ENCODE measurements at regions not wholly inside any gene's neighbourhood (a gene's known extent, or its start where the extent isn't known, plus 50 kb on each side); places are given as distances from the start of the nearest gene placed in this dataset.

DNA sequence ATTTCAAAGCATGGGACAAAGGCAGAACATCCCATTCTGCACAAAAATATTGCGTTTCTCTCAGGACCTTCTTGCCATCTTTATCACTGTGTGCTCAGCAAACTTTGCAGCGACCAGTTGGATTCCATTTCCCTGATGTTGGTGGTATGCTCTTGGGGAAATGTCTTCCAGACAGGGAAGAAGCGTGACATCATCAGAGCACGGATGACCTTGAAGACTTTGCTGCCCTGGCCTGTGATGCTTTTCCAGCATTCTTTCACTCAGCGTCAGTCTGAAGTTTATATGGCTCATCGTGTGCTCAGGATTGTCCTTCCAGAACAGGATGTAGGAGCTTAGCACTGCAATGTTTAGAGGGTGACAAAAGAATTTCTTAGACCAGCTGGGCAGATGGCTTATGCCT lies 131.4 kb upstream of the F3 start:
- TF ChIP-seq, protein P1, sequence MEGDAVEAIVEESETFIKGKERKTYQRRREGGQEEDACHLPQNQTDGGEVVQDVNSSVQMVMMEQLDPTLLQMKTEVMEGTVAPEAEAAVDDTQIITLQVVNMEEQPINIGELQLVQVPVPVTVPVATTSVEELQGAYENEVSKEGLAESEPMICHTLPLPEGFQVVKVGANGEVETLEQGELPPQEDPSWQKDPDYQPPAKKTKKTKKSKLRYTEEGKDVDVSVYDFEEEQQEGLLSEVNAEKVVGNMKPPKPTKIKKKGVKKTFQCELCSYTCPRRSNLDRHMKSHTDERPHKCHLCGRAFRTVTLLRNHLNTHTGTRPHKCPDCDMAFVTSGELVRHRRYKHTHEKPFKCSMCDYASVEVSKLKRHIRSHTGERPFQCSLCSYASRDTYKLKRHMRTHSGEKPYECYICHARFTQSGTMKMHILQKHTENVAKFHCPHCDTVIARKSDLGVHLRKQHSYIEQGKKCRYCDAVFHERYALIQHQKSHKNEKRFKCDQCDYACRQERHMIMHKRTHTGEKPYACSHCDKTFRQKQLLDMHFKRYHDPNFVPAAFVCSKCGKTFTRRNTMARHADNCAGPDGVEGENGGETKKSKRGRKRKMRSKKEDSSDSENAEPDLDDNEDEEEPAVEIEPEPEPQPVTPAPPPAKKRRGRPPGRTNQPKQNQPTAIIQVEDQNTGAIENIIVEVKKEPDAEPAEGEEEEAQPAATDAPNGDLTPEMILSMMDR (IDR thresholded peaks at IDR 0.05): no peak
- no peak for TF ChIP-seq POLR2AphosphoS5 (IDR thresholded peaks at IDR 0.05)
- no peak for TF ChIP-seq EP300 (IDR thresholded peaks at IDR 0.05)
